Panc1 (cell line): ENCODE measurements at regions not wholly inside any gene's neighbourhood (a gene's known extent, or its start where the extent isn't known, plus 50 kb on each side); places are given as distances from the start of the nearest gene placed in this dataset.

ENCODE experiments used
- ATAC-seq: fragments of 200-7000 bp; cut with Tn5 transposase; 2 replicates; pipeline ENCODE4 v1.9.1; 2020; ENCODE audit warnings: mild to moderate bottlenecking, moderate library complexity
- BruUV-seq: library from RNA; stranded (reverse); fragments of 400-500 nt; replicated peaks from 2 replicates; lab custom pipeline; 2021; lab: Mats Ljungman, UMichigan
- CTCF ChIA-PET: fragments of 300-600 bp; sonication (Branson Sonifier 250); formaldehyde crosslinking; loops from one replicate; lab custom pipeline; 2022; ENCODE audit warnings: antibody characterized with exemption; lab: Charles Lee
- POLR2A ChIA-PET: fragments of 300-600 bp; sonication (Branson Sonifier 250); formaldehyde crosslinking; loops from one replicate; lab custom pipeline; 2022; ENCODE audit warnings: antibody characterized with exemption; lab: Charles Lee
- DNase-seq: peaks from one replicate; pipeline ENCODE4 v3.0.0-alpha.2; 2010; ENCODE audit warnings: low read depth, low spot score
- H3K27ac ChIP-seq: 2 replicates; pipeline ENCODE4 v1.5.1; 2011; ENCODE audit warnings: mild to moderate bottlenecking, low read length, inconsistent platforms
- H3K27me3 ChIP-seq: fragments of 200-500 bp; sonication (Bioruptor generic); 2 replicates; pipeline ENCODE4 v1.6.0; 2014; ENCODE audit warnings: low read length, inconsistent platforms; ENCODE audit not compliant: control insufficient read depth, insufficient read depth
- H3K36me3 ChIP-seq: fragments of 200-500 bp; sonication (Bioruptor generic); 2 replicates; pipeline ENCODE4 v1.5.1; 2014; ENCODE audit warnings: inconsistent platforms, mild to moderate bottlenecking, low read length, moderate library complexity; ENCODE audit not compliant: control insufficient read depth, insufficient read depth
- H3K4me1 ChIP-seq: 2 replicates; pipeline ENCODE4 v1.5.1; 2011; ENCODE audit warnings: inconsistent platforms, mild to moderate bottlenecking, low read length, moderate library complexity; ENCODE audit not compliant: control insufficient read depth, insufficient read depth
- H3K4me3 ChIP-seq, 2 experiments: 2 replicates each; pipeline ENCODE4 v1.5.1; 2011 to 2012; ENCODE audit warnings: low read depth in 2 of 2, low read length in 2 of 2, mild to moderate bottlenecking in 2 of 2, inconsistent platforms in 1 of 2, moderate library complexity in 1 of 2
- H3K9me3 ChIP-seq: fragments of 200-500 bp; sonication (Bioruptor generic); 2 replicates; pipeline ENCODE4 v1.5.1; 2014; ENCODE audit warnings: low read depth, mild to moderate bottlenecking, inconsistent platforms, low read length, moderate library complexity; ENCODE audit not compliant: control insufficient read depth, insufficient read depth
- POLR2AphosphoS5 ChIP-seq: IDR thresholded peaks from 2 replicates; pipeline ENCODE4 v1.6.1; 2012; ENCODE audit warnings: mild to moderate bottlenecking, low read depth, low read length, moderate library complexity
- REST ChIP-seq, 2 experiments: IDR thresholded peaks; 2 replicates each; pipeline ENCODE4 v1.6.1; 2011 to 2012; ENCODE audit warnings: low read depth in 2 of 2, control low read depth in 1 of 2, low read length in 1 of 2, mild to moderate bottlenecking in 1 of 2, moderate library complexity in 1 of 2; ENCODE audit not compliant: insufficient read depth in 1 of 2
- SIN3A ChIP-seq: IDR thresholded peaks from 2 replicates; pipeline ENCODE4 v1.6.1; 2012; ENCODE audit warnings: low read depth, mild to moderate bottlenecking, low read length, moderate library complexity, borderline replicate concordance; ENCODE audit not compliant: insufficient read depth
- TCF7L2 ChIP-seq: IDR thresholded peaks from 2 replicates; pipeline ENCODE4 v1.6.1; 2011; ENCODE audit warnings: mild to moderate bottlenecking, low read depth, low read length, inconsistent platforms
- in situ Hi-C: cut with HindIII; loops from 2 replicates; pipeline ENCODE4 v1.10.0; 2016; ENCODE audit warnings: low sequenced_read_pairs, low pct_unique_long_range_greater_than_20kb
- intact Hi-C: fragments of 100-400 bp; cut with micrococcal nuclease; formaldehyde crosslinking; loops from one replicate; pipeline ENCODE4 v1.10.0; 2022; ENCODE audit not compliant: unreplicated experiment
- TF ChIP-seq, protein P1 (sequence below): fragments of 450-650 bp; IDR thresholded peaks from 2 replicates; pipeline ENCODE4 v1.5.1; 2017; ENCODE audit warnings: mild to moderate bottlenecking

GRCh38 chr13:50203256-50203941 lies 188.2 kb downstream of the KCNRG start:
- ATAC-seq (no peak), DNase-seq (no peak)
- Histone ChIP-seq H3K27ac (peak overlapping the region; percentile 39; the same call in 1 of the 2 replicates), H3K4me1 (peaks cover 17% of the 10 kb centered on the region), H3K9me3 (no peaks in the 10 kb centered on the region), H3K36me3 (no peaks in the 10 kb centered on the region), H3K27me3 (no peaks in the 10 kb centered on the region), H3K4me3 (no peak overlapping the region)
- in situ Hi-C loops = no loop called here
- BruUV-seq = no TSS peak
- ChIA-PET POLR2A (interaction anchor here (0.5 kb wide), 1 partner anchor 48 kb away, joined by 6 read pairs; no protein-coding TSS in a partner anchor), CTCF (no interaction called here)
- TF ChIP-seq TCF7L2 (no peak), REST (IDR thresholded peaks at IDR 0.05; ENCODE audit: insufficient read depth in 1 of 2, low read depth in 2 of 2, low read length in 1 of 2) (no peak), POLR2AphosphoS5 (no peak), SIN3A (no peak)
- TF ChIP-seq, protein P1, sequence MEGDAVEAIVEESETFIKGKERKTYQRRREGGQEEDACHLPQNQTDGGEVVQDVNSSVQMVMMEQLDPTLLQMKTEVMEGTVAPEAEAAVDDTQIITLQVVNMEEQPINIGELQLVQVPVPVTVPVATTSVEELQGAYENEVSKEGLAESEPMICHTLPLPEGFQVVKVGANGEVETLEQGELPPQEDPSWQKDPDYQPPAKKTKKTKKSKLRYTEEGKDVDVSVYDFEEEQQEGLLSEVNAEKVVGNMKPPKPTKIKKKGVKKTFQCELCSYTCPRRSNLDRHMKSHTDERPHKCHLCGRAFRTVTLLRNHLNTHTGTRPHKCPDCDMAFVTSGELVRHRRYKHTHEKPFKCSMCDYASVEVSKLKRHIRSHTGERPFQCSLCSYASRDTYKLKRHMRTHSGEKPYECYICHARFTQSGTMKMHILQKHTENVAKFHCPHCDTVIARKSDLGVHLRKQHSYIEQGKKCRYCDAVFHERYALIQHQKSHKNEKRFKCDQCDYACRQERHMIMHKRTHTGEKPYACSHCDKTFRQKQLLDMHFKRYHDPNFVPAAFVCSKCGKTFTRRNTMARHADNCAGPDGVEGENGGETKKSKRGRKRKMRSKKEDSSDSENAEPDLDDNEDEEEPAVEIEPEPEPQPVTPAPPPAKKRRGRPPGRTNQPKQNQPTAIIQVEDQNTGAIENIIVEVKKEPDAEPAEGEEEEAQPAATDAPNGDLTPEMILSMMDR = no peak
- intact Hi-C loops = no loop called here

GRCh38 chr13:50205581-50205980 lies 190.3 kb downstream of the KCNRG start:
- TF ChIP-seq, protein P1 = no peak
- TF ChIP-seq SIN3A (no peak), POLR2AphosphoS5 (no peak), TCF7L2 (no peak), REST (IDR thresholded peaks at IDR 0.05; ENCODE audit: insufficient read depth in 1 of 2, low read depth in 2 of 2, low read length in 1 of 2) (no peak)
- DNase-seq (no peak), ATAC-seq (no peak)
- in situ Hi-C loops = no loop called here
- Histone ChIP-seq H3K4me3 (no peak overlapping the region), H3K9me3 (no peaks in the 10 kb centered on the region), H3K36me3 (no peaks in the 10 kb centered on the region), H3K27ac (peak overlapping the region; percentile 66; the same call in 1 of the 2 replicates), H3K4me1 (peaks cover 16% of the 10 kb centered on the region), H3K27me3 (no peaks in the 10 kb centered on the region)
- POLR2A ChIA-PET = no interaction called here
- intact Hi-C loops = no loop called here
- CTCF ChIA-PET = no interaction called here
- no TSS peak for BruUV-seq
